ENCODE measurements at regions not wholly inside any gene's neighbourhood (a gene's known extent, or its start where the extent isn't known, plus 50 kb on each side); places are given as distances from the start of the nearest gene placed in this dataset.

- no peak for DNase-seq (ENCODE audit: low read depth)
- TF ChIP-seq CTCF (IDR thresholded peaks at IDR 0.05; ENCODE audit: insufficient read depth, low read depth, low read length), result no peak
- H3K4me3 ChIP-seq (ENCODE audit: low read depth, low read length), result no peak overlapping the region
Measured at GRCh38 chr2:75922191-75922590, 211.5 kb upstream of the GCFC2 start.

GRCh38 chr2:75920859-75921551 is 210.3 kb upstream of the GCFC2 start:
- no peak overlapping the region for H3K4me3 ChIP-seq (ENCODE audit: low read depth, low read length)
- no peak for TF ChIP-seq CTCF (IDR thresholded peaks at IDR 0.05; ENCODE audit: insufficient read depth, low read depth, low read length)
- no peak for DNase-seq (ENCODE audit: low read depth)

- H3K4me3 ChIP-seq (ENCODE audit: low read depth, low read length), result no peak overlapping the region
- TF ChIP-seq CTCF (IDR thresholded peaks at IDR 0.05; ENCODE audit: insufficient read depth, low read depth, low read length), result no peak
- no peak for DNase-seq (ENCODE audit: low read depth)
Measured at GRCh38 chr2:75915851-75916634, 205.3 kb upstream of the GCFC2 start.

- no peak for DNase-seq (ENCODE audit: low read depth)
- H3K4me3 ChIP-seq (ENCODE audit: low read depth, low read length), result no peak overlapping the region
- TF ChIP-seq CTCF (IDR thresholded peaks at IDR 0.05; ENCODE audit: insufficient read depth, low read depth, low read length), result peak; percentile 9
Measured at GRCh38 chr2:75896779-75897366, 186.2 kb upstream of the GCFC2 start.

- no peak overlapping the region for H3K4me3 ChIP-seq (ENCODE audit: low read depth, low read length)
- no peak for DNase-seq (ENCODE audit: low read depth)
- TF ChIP-seq CTCF (IDR thresholded peaks at IDR 0.05; ENCODE audit: insufficient read depth, low read depth, low read length), result no peak
Measured at GRCh38 chr2:75894170-75894569, 183.5 kb upstream of the GCFC2 start.

GRCh38 chr2:75892490-75892889 is 181.8 kb upstream of the GCFC2 start:
- no peak overlapping the region for H3K4me3 ChIP-seq (ENCODE audit: low read depth, low read length)
- no peak for TF ChIP-seq CTCF (IDR thresholded peaks at IDR 0.05; ENCODE audit: insufficient read depth, low read depth, low read length)
- no peak for DNase-seq (ENCODE audit: low read depth)
